ENCODE measurements at regions not wholly inside any gene's neighbourhood (a gene's known extent, or its start where the extent isn't known, plus 50 kb on each side); places are given as distances from the start of the nearest gene placed in this dataset.

DNA sequence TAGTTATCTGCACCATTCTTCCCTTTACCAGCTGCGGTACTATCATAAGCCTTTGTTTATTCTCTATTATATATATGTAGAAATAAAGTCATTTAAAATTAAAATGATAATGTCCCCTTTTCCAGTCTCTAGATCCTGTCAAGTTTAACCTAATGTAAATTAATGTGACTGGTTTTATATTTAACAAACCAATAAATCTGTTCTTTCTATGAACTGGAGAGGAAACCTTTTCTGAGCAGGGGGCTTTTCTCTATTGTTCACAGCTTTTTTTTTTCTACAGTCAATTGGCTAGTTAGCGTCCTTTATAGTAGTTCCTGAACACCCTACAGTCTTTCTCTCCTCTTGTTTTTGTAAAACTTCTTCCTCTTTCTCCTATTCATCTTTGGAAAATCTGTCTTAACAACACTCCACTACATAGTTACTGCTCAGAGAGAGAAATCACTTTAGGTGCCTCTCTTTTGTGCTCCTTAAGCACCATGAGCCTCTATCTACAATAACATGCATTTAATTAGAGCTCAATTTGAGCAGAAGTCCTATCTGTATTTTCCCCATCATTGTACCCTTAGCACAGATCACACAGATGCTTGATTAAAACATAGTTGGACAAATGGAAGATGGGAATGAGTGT, 332.6 kb upstream of the SYT1 start:
- Histone ChIP-seq H3K4me2 (0 out of 2 replicates have a peak overlapping the region, but pooled peaks have one; percentile 53), H3K27ac (no peak overlapping the region), H3K27me3 (no peaks in the 10 kb centered on the region), H4K20me1 (no peaks in the 10 kb centered on the region), H3K9ac (no peak overlapping the region), H3K4me1 (peaks cover 23% of the 10 kb centered on the region), H3K9me3 (no peaks in the 10 kb centered on the region), H3K4me3 (no peak overlapping the region), H3K36me3 (no peaks in the 10 kb centered on the region)
- no peak for TF ChIP-seq Cebpa-rat (IDR thresholded peaks at IDR 0.05)

DNA sequence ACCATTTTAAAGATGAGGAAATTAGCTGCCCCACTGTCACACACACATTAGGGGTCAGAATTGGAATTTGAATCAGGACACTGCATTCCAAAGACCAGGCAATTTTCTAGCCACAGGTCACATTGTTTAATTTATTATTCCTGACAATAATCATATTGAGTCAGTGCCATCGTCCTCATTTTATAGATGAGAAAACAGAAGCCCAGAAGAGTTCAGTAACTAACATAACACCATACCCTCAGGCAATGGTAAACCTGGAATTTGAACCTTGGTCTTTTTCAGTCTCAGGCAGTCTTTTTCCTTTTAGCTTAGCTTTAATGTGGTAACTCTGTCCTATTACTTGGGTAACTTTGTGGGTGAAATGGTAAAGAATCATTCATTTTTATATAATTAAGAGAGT, 330.3 kb upstream of the SYT1 start:
- H3K9me3 ChIP-seq, result no peaks in the 10 kb centered on the region
- H3K36me3 ChIP-seq, result no peaks in the 10 kb centered on the region
- no peak overlapping the region for H3K4me2 ChIP-seq
- H4K20me1 ChIP-seq, result no peaks in the 10 kb centered on the region
- H3K4me3 ChIP-seq, result no peak overlapping the region
- H3K4me1 ChIP-seq, result peaks cover 23% of the 10 kb centered on the region
- TF ChIP-seq Cebpa-rat (IDR thresholded peaks at IDR 0.05), result no peak
- no peak overlapping the region for H3K9ac ChIP-seq
- H3K27ac ChIP-seq, result no peak overlapping the region
- no peaks in the 10 kb centered on the region for H3K27me3 ChIP-seq

DNA sequence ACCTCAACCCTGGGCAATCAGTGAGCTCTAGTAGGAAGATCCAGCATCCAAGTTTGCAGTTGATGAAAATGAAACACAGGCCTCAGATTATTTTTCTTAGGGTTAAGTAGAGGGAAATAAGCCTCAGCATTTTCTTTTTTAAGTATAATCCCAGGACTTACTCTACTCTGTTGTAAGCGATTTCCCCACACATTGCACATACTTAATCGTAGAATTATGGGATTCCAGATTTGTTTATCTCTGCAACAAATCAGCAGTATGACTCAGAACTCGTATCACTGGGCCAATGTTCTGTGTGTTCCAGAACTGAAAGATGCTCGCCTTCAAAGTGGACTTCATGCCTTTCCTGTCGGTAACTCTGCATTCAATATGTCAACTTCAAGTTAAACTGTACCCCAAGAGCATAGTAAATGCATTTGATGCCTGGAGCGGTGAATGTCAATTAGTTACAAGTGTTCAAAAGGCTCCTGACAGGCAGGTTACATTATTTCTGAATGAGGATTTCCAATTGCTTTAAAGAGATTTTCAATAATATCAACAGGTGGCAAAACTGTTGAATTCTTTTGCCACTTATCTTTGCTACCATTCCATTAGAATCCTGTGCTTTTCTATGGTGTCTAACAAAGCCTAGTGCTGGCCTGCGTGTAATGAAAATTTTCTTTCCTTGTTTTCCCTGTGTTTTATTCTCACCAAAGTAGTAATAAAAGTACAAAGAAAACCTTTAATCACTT, 323.8 kb upstream of the SYT1 start:
- Histone ChIP-seq H3K27me3 (no peaks in the 10 kb centered on the region), H3K9me3 (no peaks in the 10 kb centered on the region), H3K4me3 (no peak overlapping the region), H3K27ac (no peak overlapping the region), H3K36me3 (no peaks in the 10 kb centered on the region), H3K4me1 (no peaks in the 10 kb centered on the region), H3K4me2 (no peak overlapping the region), H4K20me1 (no peaks in the 10 kb centered on the region), H3K9ac (no peak overlapping the region)
- TF ChIP-seq Cebpa-rat (IDR thresholded peaks at IDR 0.05), result no peak

- H4K20me1 ChIP-seq, result no peaks in the 10 kb centered on the region
- H3K4me2 ChIP-seq, result no peak overlapping the region
- no peak overlapping the region for H3K9ac ChIP-seq
- no peak overlapping the region for H3K27ac ChIP-seq
- no peaks in the 10 kb centered on the region for H3K27me3 ChIP-seq
- no peaks in the 10 kb centered on the region for H3K36me3 ChIP-seq
- no peak for TF ChIP-seq Cebpa-rat (IDR thresholded peaks at IDR 0.05)
- no peaks in the 10 kb centered on the region for H3K9me3 ChIP-seq
- H3K4me3 ChIP-seq, result no peak overlapping the region
- no peaks in the 10 kb centered on the region for H3K4me1 ChIP-seq
These were observed 313.7 kb upstream of the SYT1 start for GRCh38 chr12:78550831-78551230.

DNA sequence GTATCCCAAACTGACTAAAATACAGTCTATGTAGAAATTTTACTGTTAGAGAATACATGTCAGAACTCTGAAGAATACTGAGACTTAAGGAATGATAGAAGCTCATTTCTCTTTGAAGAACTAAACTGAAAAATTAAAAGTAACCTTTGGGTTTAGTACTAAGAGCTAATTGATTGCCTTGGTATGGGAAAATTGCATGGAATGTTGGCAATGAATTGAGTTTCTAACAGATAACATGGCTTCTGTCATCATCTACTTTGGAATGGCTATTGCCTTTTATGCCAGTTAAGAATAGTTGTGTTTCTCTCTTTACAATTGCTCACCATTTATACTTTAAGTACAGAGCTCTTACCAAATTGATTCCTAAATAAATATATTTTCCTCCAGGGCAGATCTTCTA, 308.8 kb upstream of the SYT1 start:
- Histone ChIP-seq H3K4me2 (no peak overlapping the region), H3K36me3 (no peaks in the 10 kb centered on the region)

DNA sequence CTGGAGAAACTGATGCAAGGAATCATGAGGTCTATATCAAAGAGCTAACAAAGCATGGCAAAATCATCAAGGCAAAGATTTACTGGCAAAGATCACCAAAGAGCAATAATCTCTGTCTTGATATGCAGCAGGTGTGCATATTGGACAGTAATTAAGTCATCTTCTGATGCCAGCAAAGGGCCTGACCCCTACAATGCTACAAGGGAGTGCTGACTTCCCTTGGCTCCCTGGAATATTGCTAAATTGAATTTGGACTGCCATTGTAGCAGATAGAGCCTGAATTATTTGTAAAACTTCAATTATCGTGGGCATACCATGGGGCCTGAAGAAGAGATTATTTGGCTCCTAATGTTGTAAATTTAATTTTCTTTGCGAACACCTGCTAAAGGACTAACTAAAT, 307.9 kb upstream of the SYT1 start:
- H3K4me2 ChIP-seq, result no peak overlapping the region
- H3K36me3 ChIP-seq, result no peaks in the 10 kb centered on the region
- H3K4me3 ChIP-seq, result no peak overlapping the region
- H4K20me1 ChIP-seq, result no peaks in the 10 kb centered on the region
- H3K9ac ChIP-seq, result no peak overlapping the region
- H3K27ac ChIP-seq, result no peak overlapping the region
- no peak for TF ChIP-seq Cebpa-rat (IDR thresholded peaks at IDR 0.05)
- no peaks in the 10 kb centered on the region for H3K27me3 ChIP-seq
- no peaks in the 10 kb centered on the region for H3K9me3 ChIP-seq
- no peaks in the 10 kb centered on the region for H3K4me1 ChIP-seq

More for the DNA sequence above, 308.8 kb upstream of the SYT1 start:
- H4K20me1 ChIP-seq, result no peaks in the 10 kb centered on the region
- H3K9ac ChIP-seq, result no peak overlapping the region
- H3K27ac ChIP-seq, result no peak overlapping the region
- H3K4me3 ChIP-seq, result no peak overlapping the region
- no peaks in the 10 kb centered on the region for H3K4me1 ChIP-seq
- H3K9me3 ChIP-seq, result no peaks in the 10 kb centered on the region
- H3K27me3 ChIP-seq, result no peaks in the 10 kb centered on the region
- TF ChIP-seq Cebpa-rat (IDR thresholded peaks at IDR 0.05), result no peak

- no peaks in the 10 kb centered on the region for H4K20me1 ChIP-seq
- no peaks in the 10 kb centered on the region for H3K9me3 ChIP-seq
- no peak overlapping the region for H3K4me3 ChIP-seq
- no peak overlapping the region for H3K27ac ChIP-seq
- no peaks in the 10 kb centered on the region for H3K27me3 ChIP-seq
- no peak overlapping the region for H3K4me2 ChIP-seq
- H3K9ac ChIP-seq, result no peak overlapping the region
- H3K36me3 ChIP-seq, result no peaks in the 10 kb centered on the region
- no peak for TF ChIP-seq Cebpa-rat (IDR thresholded peaks at IDR 0.05)
- H3K4me1 ChIP-seq, result no peaks in the 10 kb centered on the region
These were observed 305.2 kb upstream of the SYT1 start for GRCh38 chr12:78559416-78559815.

DNA sequence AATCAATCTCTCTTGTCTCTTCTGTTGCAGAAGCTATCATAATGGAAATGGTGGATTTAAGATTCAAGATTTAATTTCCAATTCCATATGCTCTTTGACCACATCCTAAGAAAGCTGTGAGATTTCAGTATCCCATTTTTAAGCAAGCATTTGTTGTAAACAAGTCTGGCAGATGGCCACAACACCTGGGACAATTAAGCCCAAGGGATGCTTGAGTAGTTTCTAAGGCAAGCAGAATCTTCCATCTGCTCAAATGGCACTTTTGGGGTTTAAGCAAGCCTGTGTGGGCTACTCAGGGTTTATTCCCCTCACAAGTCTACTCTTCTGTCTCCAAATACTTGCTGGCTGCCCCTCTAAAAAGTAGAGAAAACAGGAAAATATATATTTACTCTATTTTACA, 304.7 kb upstream of the SYT1 start:
- no peaks in the 10 kb centered on the region for H3K36me3 ChIP-seq
- H3K27ac ChIP-seq, result no peak overlapping the region
- no peak overlapping the region for H3K4me2 ChIP-seq
- H3K9ac ChIP-seq, result no peak overlapping the region
- H3K9me3 ChIP-seq, result no peaks in the 10 kb centered on the region
- no peak for TF ChIP-seq Cebpa-rat (IDR thresholded peaks at IDR 0.05)
- H4K20me1 ChIP-seq, result no peaks in the 10 kb centered on the region
- no peaks in the 10 kb centered on the region for H3K27me3 ChIP-seq
- H3K4me1 ChIP-seq, result no peaks in the 10 kb centered on the region
- H3K4me3 ChIP-seq, result no peak overlapping the region

GRCh38 chr12:78560633-78561032, 303.9 kb upstream of the SYT1 start:
- TF ChIP-seq Cebpa-rat (IDR thresholded peaks at IDR 0.05), result no peak
- Histone ChIP-seq H3K36me3 (no peaks in the 10 kb centered on the region), H3K4me1 (no peaks in the 10 kb centered on the region)

DNA sequence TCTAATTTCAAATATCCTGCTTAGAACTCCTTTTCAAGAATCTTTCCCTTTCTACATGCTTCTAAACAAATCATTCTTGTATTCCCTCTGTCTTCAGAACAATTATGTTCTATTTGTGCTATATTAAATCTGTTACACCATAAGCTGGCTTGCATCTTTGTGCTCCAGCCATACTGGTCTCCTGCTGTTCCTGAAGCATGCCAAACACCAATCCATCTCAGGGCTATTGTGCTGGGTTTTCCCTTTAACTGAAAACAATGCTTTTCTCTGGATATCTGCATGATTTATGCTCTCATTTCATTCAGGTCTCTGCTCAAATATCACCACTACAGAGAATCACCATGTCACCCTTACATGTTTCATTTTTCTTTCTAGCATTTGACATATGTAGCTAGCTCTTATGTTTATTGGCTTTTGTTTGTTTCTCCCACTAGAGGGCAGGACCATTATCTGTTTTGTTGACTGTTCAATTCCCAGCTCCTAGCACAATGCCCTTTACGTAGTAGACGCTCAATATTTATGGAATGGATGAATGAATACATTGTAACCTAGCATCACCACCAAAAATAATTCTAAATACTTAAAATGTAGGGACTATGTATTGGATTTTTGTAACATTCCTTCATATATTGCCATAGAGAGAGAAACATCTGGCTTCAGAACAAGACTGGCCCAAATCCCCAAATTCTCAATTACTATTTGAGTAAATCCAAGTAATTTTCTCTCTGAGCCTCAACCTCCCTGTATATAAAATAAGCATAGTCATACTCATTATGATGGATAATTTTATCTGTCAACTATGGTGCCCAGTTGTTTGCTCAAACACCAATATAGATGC, 302.0 kb upstream of the SYT1 start:
- H3K27me3 ChIP-seq, result no peaks in the 10 kb centered on the region
- no peak overlapping the region for H3K27ac ChIP-seq
- no peak for TF ChIP-seq Cebpa-rat (IDR thresholded peaks at IDR 0.05)

More at GRCh38 chr12:78560633-78561032, 303.9 kb upstream of the SYT1 start:
- Histone ChIP-seq H4K20me1 (no peaks in the 10 kb centered on the region), H3K9ac (no peak overlapping the region), H3K4me2 (no peak overlapping the region), H3K4me3 (no peak overlapping the region), H3K9me3 (no peaks in the 10 kb centered on the region), H3K27ac (no peak overlapping the region), H3K27me3 (no peaks in the 10 kb centered on the region)

More for the DNA sequence above, 302.0 kb upstream of the SYT1 start:
- Histone ChIP-seq H3K4me3 (no peak overlapping the region), H3K36me3 (no peaks in the 10 kb centered on the region), H4K20me1 (no peaks in the 10 kb centered on the region), H3K9ac (no peak overlapping the region), H3K4me2 (no peak overlapping the region), H3K9me3 (no peaks in the 10 kb centered on the region), H3K4me1 (no peaks in the 10 kb centered on the region)
